ENCODE measurements at regions not wholly inside any gene's neighbourhood (a gene's known extent, or its start where the extent isn't known, plus 50 kb on each side); places are given as distances from the start of the nearest gene placed in this dataset.

GRCh38 chr2:60603533-60604190, 50.2 kb upstream of the BCL11A start:
- DNase-seq, result no peak

DNA sequence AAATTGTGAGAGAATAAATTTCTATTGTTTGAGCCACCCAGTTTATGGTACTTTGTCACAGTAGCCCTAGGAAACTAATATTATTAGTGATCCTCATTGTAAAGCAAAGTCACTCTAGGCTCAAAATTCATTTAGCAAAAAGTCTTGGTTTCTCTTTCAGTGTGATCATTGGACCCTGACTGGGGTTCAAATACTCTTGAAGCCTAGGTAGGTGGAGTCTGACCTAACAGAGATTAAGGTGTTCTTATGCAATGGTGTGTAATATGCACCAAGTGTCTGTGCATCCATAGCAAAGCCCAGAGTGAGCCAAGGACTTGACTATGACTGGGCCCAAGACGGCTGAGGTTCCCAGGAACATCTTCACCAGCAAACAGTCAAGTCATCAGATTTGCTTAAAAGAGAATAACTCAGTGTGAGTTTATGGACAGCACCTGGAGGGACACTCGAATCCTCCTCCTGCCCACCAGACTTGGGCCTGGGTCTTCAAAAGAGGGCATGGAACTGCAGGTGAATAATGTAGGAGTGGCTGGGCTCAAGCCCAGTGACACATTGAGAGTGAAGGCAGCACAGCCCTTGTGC, 51.1 kb upstream of the BCL11A start:
- no peak for DNase-seq

DNA sequence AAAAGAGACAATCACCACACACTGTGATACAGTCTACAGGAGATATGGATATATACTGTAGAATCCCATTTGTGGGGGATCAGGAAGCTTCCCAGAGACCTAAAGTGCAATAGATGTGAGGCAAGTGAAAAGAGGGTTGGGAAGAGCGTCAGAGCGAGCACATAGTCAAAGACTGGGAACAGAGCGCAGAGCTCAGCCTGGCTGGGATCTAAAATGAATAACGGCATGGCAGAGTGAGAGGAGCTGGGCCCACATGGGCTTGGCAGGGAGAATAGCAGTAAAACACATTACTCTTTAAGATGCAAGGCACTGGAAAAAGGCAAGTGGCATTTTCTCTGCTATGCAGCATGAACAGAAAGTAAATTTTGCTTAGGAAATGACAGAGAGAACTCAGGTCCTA, 52.4 kb upstream of the BCL11A start:
- no peak for DNase-seq

- no peak for DNase-seq
These were observed 55.2 kb upstream of the BCL11A start for GRCh38 chr2:60608679-60609078.

- no peak for DNase-seq
These were observed 58.6 kb upstream of the BCL11A start for GRCh38 chr2:60612033-60612432.

DNA sequence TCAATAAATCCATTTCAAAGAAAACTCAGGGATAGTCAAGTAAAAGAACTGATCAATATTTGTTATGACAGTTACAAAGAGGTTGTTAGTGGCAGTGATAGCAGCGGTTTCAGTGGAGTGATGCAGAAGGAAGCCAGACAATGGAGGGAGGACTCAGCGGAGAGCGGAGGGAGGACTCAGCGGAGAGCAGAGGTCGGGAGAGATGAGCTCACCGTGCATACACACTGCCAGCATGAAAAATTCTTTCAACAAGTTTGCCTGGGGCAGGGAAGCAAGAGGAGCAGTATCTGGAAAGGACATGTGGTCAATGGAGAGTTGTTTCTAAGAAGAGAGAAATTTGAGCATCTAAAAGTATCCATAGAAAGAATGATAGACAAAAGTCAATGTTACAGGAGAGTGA, 60.9 kb upstream of the BCL11A start:
- DNase-seq, result no peak

GRCh38 chr2:60621688-60622429, 68.4 kb upstream of the BCL11A start:
- no peak for DNase-seq

DNA sequence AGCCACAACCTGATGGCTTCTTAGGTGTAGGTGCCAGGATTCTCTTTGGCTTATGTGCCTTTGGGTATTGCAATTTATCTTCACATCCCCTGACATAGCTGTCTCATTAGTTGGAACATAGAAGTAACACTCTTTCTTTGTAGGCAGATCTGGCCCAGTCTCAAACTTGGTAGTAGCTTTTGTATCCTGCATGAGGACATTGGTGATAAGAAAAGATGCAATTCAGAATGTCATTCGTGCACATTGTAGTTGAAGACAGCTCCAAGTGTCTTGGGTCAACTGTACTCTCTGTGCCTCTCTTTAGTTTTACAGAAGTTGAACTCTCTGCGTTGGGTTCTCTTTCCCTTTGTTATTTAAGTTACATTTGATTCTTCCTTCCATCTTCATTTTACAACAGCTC, 69.6 kb upstream of the BCL11A start:
- no peak for DNase-seq

DNA sequence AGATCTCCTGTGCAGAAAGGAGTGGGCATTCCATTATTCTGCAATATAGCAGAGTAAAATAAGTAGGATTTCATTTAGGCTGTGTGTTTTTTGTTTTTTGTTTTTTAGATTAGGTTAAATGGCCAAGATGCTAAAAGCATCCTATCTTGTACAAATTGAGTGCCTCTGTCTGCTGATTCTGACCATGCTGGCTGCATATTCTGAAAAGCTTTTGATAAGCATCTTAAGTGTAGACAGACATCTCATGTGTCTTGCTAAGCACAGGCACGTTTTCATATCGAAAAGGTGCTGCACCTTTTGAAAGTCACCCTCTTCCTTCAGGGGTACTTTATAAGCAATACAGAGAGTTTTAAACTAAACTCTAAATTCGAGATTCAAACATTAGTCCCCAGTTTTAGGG, 74.0 kb upstream of the BCL11A start:
- no peak for DNase-seq

GRCh38 chr2:60628026-60628425, 74.6 kb upstream of the BCL11A start:
- DNase-seq, result no peak

GRCh38 chr2:60628615-60629304, 75.3 kb upstream of the BCL11A start:
- no peak for DNase-seq

DNA sequence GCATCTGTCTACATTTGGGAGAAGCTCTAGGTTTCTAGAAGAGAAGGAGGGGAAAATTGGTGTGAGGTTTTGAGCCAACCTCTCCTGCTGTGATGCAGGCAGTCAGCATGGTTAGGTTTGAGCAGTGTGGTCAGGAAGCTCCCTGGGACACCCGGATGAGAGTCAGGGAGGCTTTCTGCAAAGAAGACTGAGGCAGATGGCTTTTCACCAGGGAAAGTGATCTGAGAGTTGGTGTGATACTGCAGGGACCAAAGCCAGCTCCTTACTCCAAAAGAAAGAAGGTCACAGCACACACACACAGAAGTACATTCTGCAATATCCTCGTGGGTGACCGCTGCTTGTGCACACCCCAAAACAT, 75.8 kb upstream of the BCL11A start:
- no peak for DNase-seq

GRCh38 chr2:60629801-60630385, 76.4 kb upstream of the BCL11A start:
- no peak for DNase-seq

- DNase-seq, result no peak
These were observed 80.2 kb upstream of the BCL11A start for GRCh38 chr2:60633615-60634014.

DNA sequence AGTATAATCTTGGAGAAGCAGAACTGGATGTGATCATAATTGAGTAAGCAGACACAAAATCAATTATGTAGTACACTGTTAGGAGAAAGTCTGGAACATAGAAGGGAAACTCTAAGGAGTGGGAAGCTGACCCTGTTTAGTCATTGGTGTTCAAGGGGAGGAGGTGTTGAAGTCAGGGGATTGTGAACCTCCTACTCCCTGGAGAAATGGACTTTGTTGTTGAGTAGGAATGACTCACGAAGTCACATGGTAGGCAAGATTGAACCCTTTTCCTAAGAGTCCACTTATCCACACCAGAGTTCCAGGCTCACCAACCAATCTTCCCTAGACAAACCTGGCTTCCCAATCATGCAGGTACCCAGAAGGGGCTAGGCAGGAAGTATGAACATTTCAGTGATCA, 81.0 kb upstream of the BCL11A start:
- no peak for DNase-seq

DNA sequence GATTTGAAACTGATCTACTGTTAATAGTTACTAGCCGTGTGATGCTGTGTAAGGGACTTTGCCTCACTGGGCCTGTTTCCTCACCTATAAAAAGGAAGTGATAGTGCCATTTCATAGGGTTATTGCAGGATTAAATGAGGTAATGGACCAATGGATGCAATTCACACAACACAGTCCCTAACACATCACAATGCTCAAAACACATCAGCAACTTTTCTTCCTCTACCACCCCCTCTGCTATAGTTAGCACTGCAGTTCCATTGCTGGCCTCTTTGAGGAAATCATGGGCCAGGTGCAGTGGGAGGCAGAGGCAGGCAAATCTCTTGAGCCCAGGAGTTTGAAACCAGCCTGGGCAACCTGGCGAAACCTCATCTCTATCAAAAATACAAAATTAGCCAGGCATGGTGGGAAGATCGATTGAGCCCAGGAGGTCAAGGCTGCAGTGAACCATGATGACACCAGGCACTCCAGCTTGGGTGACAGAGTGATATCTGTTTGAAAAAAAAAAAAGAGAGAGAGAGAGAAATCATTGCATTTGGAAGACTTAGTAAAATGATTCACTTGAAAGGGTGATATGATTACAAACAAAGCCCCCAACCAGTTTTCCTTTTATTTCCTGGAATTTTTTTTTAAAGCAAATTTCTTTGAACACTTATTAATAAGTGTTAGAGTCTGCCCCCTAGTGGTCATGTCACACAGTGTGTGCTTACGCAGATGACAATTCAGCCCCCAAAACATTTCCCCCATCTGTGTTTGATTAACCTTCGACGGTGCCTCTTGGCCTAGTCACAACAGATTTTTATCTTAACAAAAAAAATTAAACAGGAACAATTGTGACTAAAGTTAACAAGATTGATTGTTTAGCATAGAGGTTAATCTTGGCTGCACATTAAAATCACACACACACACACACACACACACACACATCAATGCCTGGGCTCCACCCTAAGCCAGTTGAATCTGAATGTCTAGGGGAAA, 88.6 kb upstream of the BCL11A start:
- peak; percentile 23 for DNase-seq

GRCh38 chr2:60643747-60644146, 90.3 kb upstream of the BCL11A start:
- DNase-seq, result no peak

- no peak for DNase-seq
These were observed 91.5 kb upstream of the BCL11A start for GRCh38 chr2:60644951-60645350.

GRCh38 chr2:60648191-60648590, 94.7 kb upstream of the BCL11A start:
- DNase-seq, result no peak

- no peak for DNase-seq
These were observed 96.3 kb upstream of the BCL11A start for GRCh38 chr2:60649721-60650120.

DNA sequence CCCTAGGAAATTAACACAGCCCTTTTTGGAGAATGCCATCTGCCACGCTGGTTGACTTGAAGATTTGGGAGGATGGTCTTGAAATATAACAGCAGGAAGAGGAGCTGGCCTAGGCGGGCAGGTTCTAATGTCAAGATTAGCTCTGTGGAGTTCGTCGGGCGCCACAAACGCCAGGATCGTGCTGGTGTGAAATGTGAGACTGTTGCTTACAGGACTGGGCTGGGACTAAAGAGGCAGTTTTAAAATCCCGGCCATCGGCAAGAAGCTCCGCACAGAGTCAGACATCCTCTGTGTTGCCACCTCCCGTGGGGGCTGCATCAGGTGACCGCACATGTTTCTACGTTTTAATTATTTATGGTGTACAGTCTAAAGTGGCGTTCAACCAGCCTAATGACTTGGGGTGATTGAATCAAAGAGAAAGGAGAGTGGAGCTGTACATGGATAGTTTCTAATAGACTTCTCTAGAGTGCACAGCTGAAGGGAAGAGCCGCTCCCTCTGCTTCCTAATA, 99.4 kb upstream of the BCL11A start:
- no peak for DNase-seq

GRCh38 chr2:60657673-60658072, 98.4 kb upstream of the PAPOLG start:
- DNase-seq, result no peak
